Naive thymus-derived CD4-positive, alpha-beta T cell (primary cell): ENCODE measurements at regions not wholly inside any gene's neighbourhood (a gene's known extent, or its start where the extent isn't known, plus 50 kb on each side); places are given as distances from the start of the nearest gene placed in this dataset.
A peak's percentile ranks its signal among the peaks of the same experiment; 100 is the strongest.

Source experiments
- ATAC-seq: fragments of 150-1000 bp; cut with Tn5 transposase; 2 replicates; pipeline ENCODE4 v1.10.0; 2021; ENCODE audit warnings: mild to moderate bottlenecking, moderate library complexity
- CTCF ChIA-PET: fragments of 350-600 bp; sonication (Branson Sonifier 250); formaldehyde crosslinking; loops from one replicate; lab custom pipeline; 2021; ENCODE audit warnings: antibody characterized with exemption; lab: Charles Lee
- POLR2A ChIA-PET: fragments of 350-600 bp; sonication (Branson Sonifier 250); formaldehyde crosslinking; loops from one replicate; lab custom pipeline; 2021; ENCODE audit warnings: antibody characterized with exemption, inconsistent platforms; lab: Charles Lee
- DNase-seq, 9 donors: peaks; one replicate each; pipeline versions ENCODE4 v3.0.0 to v3.0.0-alpha.2; 2020 to 2022; ENCODE audit warnings: mixed read lengths in 1 of 9
- H3K27ac ChIP-seq: one replicate; pipeline ENCODE4 v1.7.0; 2013; ENCODE audit warnings: mild to moderate bottlenecking, low read depth, low read length, moderate library complexity
- H3K27me3 ChIP-seq, 2 donors: one replicate each; pipeline ENCODE4 v1.7.0; 2013; ENCODE audit warnings: low read length in 2 of 2, mild to moderate bottlenecking in 2 of 2, moderate library complexity in 2 of 2; ENCODE audit not compliant: control insufficient read depth in 2 of 2, insufficient read depth in 2 of 2
- H3K36me3 ChIP-seq, 3 experiments: 1 replicate in 2 of 3; 2 replicates in 1 of 3; pipeline ENCODE4 v1.7.0; 2013; ENCODE audit warnings: low read length in 3 of 3, mild to moderate bottlenecking in 3 of 3, moderate library complexity in 1 of 3; ENCODE audit not compliant: insufficient read depth in 3 of 3, control insufficient read depth in 2 of 3
- H3K4me1 ChIP-seq, 2 donors: one replicate each; pipeline ENCODE4 v1.7.0; 2013; ENCODE audit warnings: low read length in 2 of 2, mild to moderate bottlenecking in 2 of 2, moderate library complexity in 1 of 2; ENCODE audit not compliant: control insufficient read depth in 2 of 2, insufficient read depth in 2 of 2
- H3K4me3 ChIP-seq: 2 replicates; pipeline ENCODE4 v1.7.0; 2013; ENCODE audit warnings: mild to moderate bottlenecking, low read length
- H3K9me3 ChIP-seq, 3 experiments: 1 replicate in 2 of 3; 2 replicates in 1 of 3; pipeline ENCODE4 v1.7.0; 2013; ENCODE audit warnings: low read length in 3 of 3; ENCODE audit not compliant: control insufficient read depth in 2 of 3
- H3K27ac Mint-ChIP-seq, 9 donors: one replicate each; pipeline ENCODE4 v1.8.0; 2020 to 2022; ENCODE audit warnings: mixed read lengths in 9 of 9, mild to moderate bottlenecking in 8 of 9, moderate library complexity in 5 of 9, inconsistent platforms in 2 of 9
- H3K27me3 Mint-ChIP-seq, 5 donors: one replicate each; pipeline ENCODE4 v1.8.0; 2021 to 2022; ENCODE audit warnings: mixed read lengths in 5 of 5, mild to moderate bottlenecking in 1 of 5
- H3K36me3 Mint-ChIP-seq, 5 donors: one replicate each; pipeline ENCODE4 v1.8.0; 2020 to 2022; ENCODE audit warnings: mixed read lengths in 5 of 5, mild to moderate bottlenecking in 3 of 5, inconsistent platforms in 1 of 5
- H3K4me1 Mint-ChIP-seq, 7 donors: one replicate each; pipeline ENCODE4 v1.8.0; 2020 to 2022; ENCODE audit warnings: mixed read lengths in 7 of 7, mild to moderate bottlenecking in 3 of 7, inconsistent platforms in 1 of 7
- H3K4me3 Mint-ChIP-seq, 10 donors: one replicate each; pipeline ENCODE4 v1.8.0; 2020 to 2022; ENCODE audit warnings: mild to moderate bottlenecking in 10 of 10, mixed read lengths in 10 of 10, moderate library complexity in 6 of 10, inconsistent platforms in 2 of 10
- H3K9me3 Mint-ChIP-seq, 11 donors: one replicate each; pipeline ENCODE4 v1.8.0; 2020 to 2022; ENCODE audit warnings: mixed read lengths in 11 of 11, mild to moderate bottlenecking in 4 of 11, inconsistent platforms in 1 of 11, moderate library complexity in 1 of 11
- intact Hi-C, 2 donors: fragments of 100-400 bp; cut with micrococcal nuclease; formaldehyde crosslinking; loops; one replicate each; pipeline ENCODE4 v1.15.1; 2023

DNA sequence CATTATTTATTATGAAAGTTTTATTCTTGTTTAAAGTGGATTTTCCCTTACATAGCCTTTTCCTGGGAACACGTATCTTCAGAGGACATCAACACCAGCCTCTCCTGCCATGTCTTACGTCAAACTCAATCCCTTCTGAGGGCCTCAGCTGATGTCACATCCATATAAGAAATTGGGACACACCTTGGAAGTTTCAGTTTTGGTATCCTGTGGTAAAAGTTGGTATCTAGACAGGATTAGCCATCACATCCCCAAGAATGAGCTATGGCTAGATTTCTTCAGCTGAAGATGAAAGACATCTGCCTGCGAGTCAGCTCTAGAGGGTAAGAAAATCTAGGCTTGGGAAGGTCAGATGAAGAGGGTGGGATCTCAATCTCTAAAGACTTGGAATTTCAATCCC lies 75.8 kb upstream of the ZNF516 start:
- Histone ChIP-seq H3K36me3 (no peaks in the 10 kb centered on the region), H3K4me3 (no peak overlapping the region), H3K27me3 (no peaks in the 10 kb centered on the region), H3K9me3 (no peaks in the 10 kb centered on the region), H3K4me1 (no peaks in the 10 kb centered on the region), H3K27ac (no peak overlapping the region)
- no peaks in the 10 kb centered on the region for H3K9me3 Mint-ChIP-seq
- POLR2A ChIA-PET: no interaction called here
- peaks cover 0 to 6% (median 0%) of the 10 kb centered on the region in 5 donors for H3K36me3 Mint-ChIP-seq
- peaks cover 0 to 5% (median 2%) of the 10 kb centered on the region in 7 donors for H3K4me1 Mint-ChIP-seq
- H3K27me3 Mint-ChIP-seq: peaks cover 11 to 32% (median 13%) of the 10 kb centered on the region in 5 donors
- ATAC-seq: no peak
- intact Hi-C loops: no loop called here
- no peak overlapping the region for H3K4me3 Mint-ChIP-seq
- no peak for DNase-seq
- no peak overlapping the region for H3K27ac Mint-ChIP-seq
- CTCF ChIA-PET: no interaction called here

DNA sequence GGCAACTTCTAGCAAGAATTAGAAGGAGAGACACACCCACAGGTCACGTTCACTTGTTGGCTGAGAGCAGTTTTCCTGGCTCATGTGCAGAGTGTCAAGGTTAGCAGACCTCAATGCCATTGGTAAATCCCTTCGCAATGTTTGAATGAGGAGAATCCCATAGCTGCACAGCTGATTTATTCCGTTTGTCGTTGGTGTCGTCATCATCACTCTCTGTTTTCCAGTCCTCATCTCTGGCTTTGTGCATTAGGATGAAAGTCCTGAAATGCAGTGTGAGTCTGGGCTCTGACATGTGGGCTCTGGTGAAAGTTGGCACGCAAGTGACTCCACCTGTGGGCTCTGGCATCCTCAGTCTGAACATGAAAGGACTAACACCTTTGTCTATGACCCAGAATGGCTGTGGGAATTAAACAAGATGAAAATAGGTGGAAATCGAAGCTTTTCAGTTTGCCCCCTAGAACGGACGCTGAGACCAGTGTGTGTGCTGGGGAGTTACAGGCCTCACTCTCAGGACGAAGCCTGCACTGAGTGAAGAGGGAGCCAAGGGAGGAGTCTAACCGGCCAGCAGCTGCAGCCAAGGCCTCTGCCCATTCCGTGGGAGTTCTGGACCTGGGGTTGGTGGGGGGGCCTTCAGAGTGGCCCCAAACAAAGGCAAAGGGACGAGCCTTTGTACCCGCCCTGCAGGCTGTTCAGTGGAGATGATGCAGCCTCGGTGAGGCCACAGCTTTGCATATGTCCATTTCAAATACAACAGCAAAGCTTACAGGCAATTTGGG lies 74.8 kb upstream of the ZNF516 start:
- Mint-ChIP-seq H3K4me3 (no peak overlapping the region), H3K4me1 (peaks cover 0 to 11% (median 5%) of the 10 kb centered on the region in 7 donors), H3K27ac (no peak overlapping the region), H3K27me3 (peaks cover 10 to 35% (median 11%) of the 10 kb centered on the region in 5 donors), H3K9me3 (peaks cover 0 to 2% (median 0%) of the 10 kb centered on the region in 11 donors), H3K36me3 (peaks cover 0 to 6% (median 0%) of the 10 kb centered on the region in 5 donors)
- Histone ChIP-seq H3K27ac (no peak overlapping the region), H3K4me1 (no peaks in the 10 kb centered on the region), H3K27me3 (no peaks in the 10 kb centered on the region), H3K36me3 (no peaks in the 10 kb centered on the region), H3K4me3 (no peak overlapping the region), H3K9me3 (no peaks in the 10 kb centered on the region)
- DNase-seq (no peak), ATAC-seq (no peak)
- ChIA-PET CTCF (no interaction called here), POLR2A (no interaction called here)
- intact Hi-C loops: no loop called here

DNA sequence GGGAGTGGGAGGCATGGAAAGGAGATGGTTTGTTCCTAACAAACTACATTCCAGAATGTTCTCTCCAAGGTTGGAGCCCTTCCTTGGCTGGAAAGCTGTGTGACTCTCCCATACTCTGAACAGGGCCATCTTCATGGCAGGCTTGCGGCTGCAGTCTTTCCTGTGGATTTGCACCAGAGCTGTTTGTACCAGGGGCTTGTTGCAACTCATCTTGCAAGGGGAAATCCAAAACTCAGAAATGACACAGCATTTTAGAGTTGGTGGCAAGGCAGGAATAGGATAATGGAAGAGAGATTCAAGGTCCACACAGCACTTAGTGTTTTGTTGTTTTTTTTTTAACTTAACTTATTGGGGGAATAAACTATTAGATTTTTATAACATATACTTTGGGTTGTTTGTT lies 73.7 kb upstream of the ZNF516 start:
- ATAC-seq: peak; percentile 38
- Histone ChIP-seq H3K9me3 (no peaks in the 10 kb centered on the region), H3K4me3 (no peak overlapping the region), H3K36me3 (no peaks in the 10 kb centered on the region), H3K27me3 (no peaks in the 10 kb centered on the region), H3K4me1 (no peaks in the 10 kb centered on the region), H3K27ac (no peak overlapping the region)
- ChIA-PET CTCF (interaction anchor here (0.5 kb wide), 1 partner anchor 167 kb away, joined by 3 read pairs; no protein-coding TSS in a partner anchor), POLR2A (no interaction called here)
- Mint-ChIP-seq H3K27ac (no peak overlapping the region), H3K27me3 (peaks cover 11 to 35% (median 17%) of the 10 kb centered on the region in 5 donors), H3K9me3 (peaks cover 0 to 2% (median 0%) of the 10 kb centered on the region in 11 donors), H3K4me3 (no peak overlapping the region), H3K4me1 (peaks cover 0 to 11% (median 5%) of the 10 kb centered on the region in 7 donors), H3K36me3 (peaks cover 0 to 6% (median 0%) of the 10 kb centered on the region in 5 donors)
- intact Hi-C loops: no loop called here
- DNase-seq: no peak

- Histone ChIP-seq H3K4me3 (no peak overlapping the region), H3K27ac (no peak overlapping the region), H3K9me3 (no peaks in the 10 kb centered on the region), H3K36me3 (no peaks in the 10 kb centered on the region), H3K27me3 (no peaks in the 10 kb centered on the region), H3K4me1 (no peaks in the 10 kb centered on the region)
- no peak overlapping the region for H3K27ac Mint-ChIP-seq
- POLR2A ChIA-PET: no interaction called here
- peaks cover 0 to 2% (median 0%) of the 10 kb centered on the region in 11 donors for H3K9me3 Mint-ChIP-seq
- DNase-seq: no peak
- no peak for ATAC-seq
- peaks cover 0 to 11% (median 5%) of the 10 kb centered on the region in 7 donors for H3K4me1 Mint-ChIP-seq
- CTCF ChIA-PET: no interaction called here
- H3K4me3 Mint-ChIP-seq: no peak overlapping the region
- intact Hi-C loops: no loop called here
- H3K36me3 Mint-ChIP-seq: peaks cover 0 to 6% (median 0%) of the 10 kb centered on the region in 5 donors
- H3K27me3 Mint-ChIP-seq: peaks cover 10 to 35% (median 17%) of the 10 kb centered on the region in 5 donors
These were observed 72.9 kb upstream of the ZNF516 start for GRCh38 chr18:76567835-76568445.

- ChIA-PET CTCF (no interaction called here), POLR2A (no interaction called here)
- no peak overlapping the region for H3K4me3 Mint-ChIP-seq
- peaks cover 5 to 36% (median 13%) of the 10 kb centered on the region in 5 donors for H3K27me3 Mint-ChIP-seq
- DNase-seq: no peak
- no peaks in the 10 kb centered on the region for H3K36me3 ChIP-seq
- no peak overlapping the region for H3K4me3 ChIP-seq
- peaks cover 0 to 11% (median 5%) of the 10 kb centered on the region in 7 donors for H3K4me1 Mint-ChIP-seq
- intact Hi-C loops: no loop called here
- H3K27me3 ChIP-seq: no peaks in the 10 kb centered on the region
- no peaks in the 10 kb centered on the region for H3K4me1 ChIP-seq
- ATAC-seq: no peak
- H3K27ac ChIP-seq: no peak overlapping the region
- peaks cover 0 to 2% (median 0%) of the 10 kb centered on the region in 11 donors for H3K9me3 Mint-ChIP-seq
- H3K36me3 Mint-ChIP-seq: peaks cover 0 to 6% (median 0%) of the 10 kb centered on the region in 5 donors
- H3K27ac Mint-ChIP-seq: peak overlapping the region in 1 of 9 donors; percentile 17
- H3K9me3 ChIP-seq: no peaks in the 10 kb centered on the region
These were observed 71.9 kb upstream of the ZNF516 start for GRCh38 chr18:76566987-76567386.

DNA sequence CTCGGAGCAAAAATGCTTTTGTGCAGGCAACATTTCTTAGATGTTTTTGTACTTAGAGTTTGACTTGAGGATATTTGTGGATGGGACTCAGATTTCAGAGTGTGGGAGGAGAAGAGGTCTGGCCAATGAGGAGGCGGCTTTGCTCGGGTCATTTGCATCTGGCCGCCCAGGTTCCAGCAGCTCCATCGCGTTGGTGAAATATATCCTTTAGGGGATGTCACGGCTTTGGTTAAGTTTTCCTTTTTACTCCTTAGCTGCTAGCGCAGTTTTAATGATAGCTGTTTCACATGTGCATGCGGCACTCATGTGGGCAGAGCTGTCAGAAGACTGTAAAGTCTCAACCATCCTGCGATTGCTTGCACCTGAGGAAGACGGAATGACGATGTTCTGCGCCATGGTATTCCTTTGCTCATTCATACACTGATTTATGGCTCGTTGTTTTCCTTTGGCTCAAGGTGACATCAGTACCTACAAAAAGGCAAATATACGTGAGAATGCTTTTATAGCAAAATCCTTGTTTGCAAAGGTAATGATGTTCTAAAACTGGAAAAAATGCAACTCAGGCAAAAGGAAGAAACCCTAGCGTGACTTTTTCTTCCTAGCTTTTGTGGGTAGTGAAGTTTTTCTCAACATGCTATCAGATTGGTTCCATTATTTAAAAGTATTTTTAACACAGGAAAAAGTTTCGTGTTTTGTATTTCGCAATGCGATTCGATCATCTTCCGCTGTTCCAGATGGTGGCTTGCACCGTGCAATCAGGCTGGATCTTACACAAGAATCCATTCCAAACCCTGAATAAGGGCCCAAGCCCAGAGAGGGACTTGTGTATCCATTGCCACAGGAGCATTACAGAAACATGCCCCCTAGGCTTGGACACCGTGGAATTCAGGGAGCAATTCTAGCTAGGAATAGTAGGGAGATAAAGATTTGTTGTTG lies 70.5 kb upstream of the ZNF516 start:
- Mint-ChIP-seq H3K9me3 (peaks cover 0 to 2% (median 0%) of the 10 kb centered on the region in 11 donors), H3K36me3 (peaks cover 0 to 6% (median 0%) of the 10 kb centered on the region in 5 donors), H3K4me3 (peak overlapping the region in 6 of 10 donors; percentile 10 to 47 (median 30)), H3K4me1 (peaks cover 0 to 11% (median 5%) of the 10 kb centered on the region in 7 donors), H3K27ac (peak overlapping the region in 1 of 9 donors; percentile 41), H3K27me3 (peaks cover 6 to 44% (median 12%) of the 10 kb centered on the region in 5 donors)
- ChIA-PET POLR2A (no interaction called here), CTCF (no interaction called here)
- no peak overlapping the region for H3K27ac ChIP-seq
- DNase-seq (no peak), ATAC-seq (peak; percentile 65)
- H3K4me1 ChIP-seq: no peaks in the 10 kb centered on the region
- no peaks in the 10 kb centered on the region for H3K9me3 ChIP-seq
- H3K27me3 ChIP-seq: no peaks in the 10 kb centered on the region
- H3K36me3 ChIP-seq: no peaks in the 10 kb centered on the region
- no peak overlapping the region for H3K4me3 ChIP-seq
- intact Hi-C loops: no loop called here
